HCT116 (cell line): ENCODE measurements at regions not wholly inside any gene's neighbourhood (a gene's known extent, or its start where the extent isn't known, plus 50 kb on each side); places are given as distances from the start of the nearest gene placed in this dataset.

Experiments
- ATAC-seq: fragments of 200-7000 bp; cut with Tn5 transposase; 2 replicates; pipeline ENCODE4 v1.9.1; 2020; ENCODE audit warnings: mild to moderate bottlenecking, moderate library complexity
- BruUV-seq: library from RNA; stranded (reverse); fragments of 400-500 nt; replicated peaks from 2 replicates; lab custom pipeline; 2021; lab: Mats Ljungman, UMichigan
- CTCF ChIA-PET: fragments of 300-600 bp; sonication (Branson Sonifier 250); formaldehyde crosslinking; loops from one replicate; lab custom pipeline; 2021; ENCODE audit warnings: antibody characterized with exemption; lab: Charles Lee
- POLR2A ChIA-PET: fragments of 300-600, 350-600 bp; sonication (Branson Sonifier 250); formaldehyde crosslinking; loops from one replicate; lab custom pipeline; 2021; ENCODE audit warnings: antibody characterized with exemption; lab: Charles Lee
- RAD21 ChIA-PET, 2 experiments: fragments of 300-600 bp; sonication (Branson Sonifier 250); formaldehyde crosslinking; loops; one replicate each; lab custom pipeline; 2023; ENCODE audit warnings: low total read pairs in 2 of 2; ENCODE audit not compliant: uncharacterized antibody in 2 of 2, unreplicated experiment in 2 of 2, low non-redundant PET in 1 of 2; lab: Charles Lee
- DNase-seq: peaks from one replicate; pipeline ENCODE4 v3.0.0-alpha.2; 2010; ENCODE audit warnings: low read depth, low spot score
- H2AFZ ChIP-seq: fragments of 200-600 bp; shearing (Covaris generic), sonication (generic); 2 replicates; pipeline ENCODE4 v1.6.1; 2017; ENCODE audit warnings: low read depth, mixed run types, mixed read lengths, antibody characterized with exemption, low read length; ENCODE audit not compliant: poor library complexity, severe bottlenecking
- H3K27ac ChIP-seq: 2 replicates; pipeline ENCODE4 v1.5.1; 2012; ENCODE audit warnings: low read depth, low read length
- H3K27me3 ChIP-seq: fragments of 200-600 bp; sonication (generic); 2 replicates; pipeline ENCODE4 v1.6.1; 2016; ENCODE audit warnings: mixed run types, low read length, mixed read lengths; ENCODE audit not compliant: insufficient read depth
- H3K36me3 ChIP-seq, 2 experiments: fragments of 200-500 bp in 1 of 2; fragments of 200-600 bp in 1 of 2; sonication (Bioruptor generic) in 1 of 2; sonication (generic) in 1 of 2; 2 replicates each; pipeline versions ENCODE4 v1.5.1 to v1.6.1; 2014 to 2016; ENCODE audit warnings: low read length in 2 of 2, inconsistent platforms in 1 of 2, mixed read lengths in 1 of 2, mixed run types in 1 of 2; ENCODE audit not compliant: insufficient read depth in 2 of 2, control insufficient read depth in 1 of 2
- H3K4me1 ChIP-seq, 2 experiments: fragments of 200-600 bp in 1 of 2; sonication (generic) in 1 of 2; 2 replicates each; pipeline versions ENCODE4 v1.5.1 to v1.6.1; 2012 to 2017; ENCODE audit warnings: low read length in 2 of 2, inconsistent platforms in 1 of 2, mild to moderate bottlenecking in 1 of 2, mixed read lengths in 1 of 2, mixed run types in 1 of 2, moderate library complexity in 1 of 2; ENCODE audit not compliant: insufficient read depth in 2 of 2, control insufficient read depth in 1 of 2
- H3K4me2 ChIP-seq: fragments of 200-600 bp; sonication (generic); 2 replicates; pipeline ENCODE4 v1.6.1; 2017; ENCODE audit warnings: mixed run types, low read length, mixed read lengths
- H3K4me3 ChIP-seq, 2 experiments: fragments of 200-600 bp in 1 of 2; sonication (generic) in 1 of 2; replicated peaks in 1 of 2; 2 replicates each; pipeline ENCODE4 v1.5.1; 2011 to 2016; ENCODE audit warnings: low read length in 2 of 2, control low read depth in 1 of 2, low read depth in 1 of 2, mild to moderate bottlenecking in 1 of 2, mixed read lengths in 1 of 2, mixed run types in 1 of 2
- H3K79me2 ChIP-seq: fragments of 200-600 bp; sonication (generic); 2 replicates; pipeline ENCODE4 v1.6.1; 2017; ENCODE audit warnings: mild to moderate bottlenecking, mixed run types, low read length, moderate library complexity, mixed read lengths; ENCODE audit not compliant: insufficient read depth
- H3K9ac ChIP-seq: fragments of 200-600 bp; sonication (generic); 2 replicates; pipeline ENCODE4 v1.6.1; 2016; ENCODE audit warnings: low read length, mixed read lengths
- H3K9me2 ChIP-seq: fragments of 200-600 bp; sonication (generic), shearing (Covaris generic); 2 replicates; pipeline ENCODE4 v1.6.1; 2017; ENCODE audit warnings: mixed run types, mild to moderate bottlenecking, moderate library complexity; ENCODE audit not compliant: insufficient read depth
- H3K9me3 ChIP-seq, 2 experiments: fragments of 200-500 bp in 1 of 2; fragments of 200-600 bp in 1 of 2; sonication (Bioruptor generic) in 1 of 2; sonication (generic) in 1 of 2; 2 replicates each; pipeline ENCODE4 v1.6.1; 2014 to 2017; ENCODE audit warnings: low read length in 2 of 2, mixed read lengths in 2 of 2, inconsistent platforms in 1 of 2, low read depth in 1 of 2, mild to moderate bottlenecking in 1 of 2, mixed run types in 1 of 2, moderate library complexity in 1 of 2; ENCODE audit not compliant: control insufficient read depth in 1 of 2, insufficient read depth in 1 of 2
- H4K20me1 ChIP-seq: fragments of 200-600 bp; sonication (generic), shearing (Covaris generic); 2 replicates; pipeline ENCODE4 v1.6.1; 2017; ENCODE audit warnings: mixed run types, mild to moderate bottlenecking, moderate library complexity; ENCODE audit not compliant: insufficient read depth
- ATF3 ChIP-seq: IDR thresholded peaks from 2 replicates; pipeline ENCODE4 v1.6.1; 2012
- CBX3 ChIP-seq: IDR thresholded peaks from 2 replicates; pipeline ENCODE4 v1.6.1; 2012; ENCODE audit warnings: low read depth
- CEBPB ChIP-seq: IDR thresholded peaks from 2 replicates; pipeline ENCODE4 v1.6.1; 2012; ENCODE audit warnings: low read depth
- CTCF ChIP-seq, 3 experiments: fragments of 200-600 bp in 1 of 3; sonication (generic) in 1 of 3; IDR thresholded peaks in 2 of 3; conservative IDR thresholded peaks in 1 of 3; 2 replicates each; pipeline ENCODE4 v1.5.1; 2012 to 2017; ENCODE audit warnings: low read depth in 2 of 3, low read length in 2 of 3, antibody characterized with exemption in 1 of 3, borderline replicate concordance in 1 of 3, control low read depth in 1 of 3, mild to moderate bottlenecking in 1 of 3, mixed read lengths in 1 of 3, mixed run types in 1 of 3, moderate library complexity in 1 of 3; ENCODE audit not compliant: insufficient read depth in 1 of 3
- EGR1 ChIP-seq: IDR thresholded peaks from 2 replicates; pipeline ENCODE4 v1.6.1; 2012; ENCODE audit warnings: low read depth
- ELF1 ChIP-seq: IDR thresholded peaks from 2 replicates; pipeline ENCODE4 v1.6.1; 2012; ENCODE audit warnings: low read depth, borderline replicate concordance
- FOSL1 ChIP-seq: IDR thresholded peaks from 2 replicates; pipeline ENCODE4 v1.6.1; 2012; ENCODE audit warnings: low read depth
- JUND ChIP-seq: IDR thresholded peaks from 2 replicates; pipeline ENCODE4 v1.6.1; 2012
- MAX ChIP-seq: IDR thresholded peaks from 2 replicates; pipeline ENCODE4 v1.6.1; 2012
- POLR2AphosphoS5 ChIP-seq: IDR thresholded peaks from 2 replicates; pipeline ENCODE4 v1.6.1; 2011; ENCODE audit warnings: mild to moderate bottlenecking, low read depth, low read length, moderate library complexity
- RAD21 ChIP-seq: IDR thresholded peaks from 2 replicates; pipeline ENCODE4 v1.6.1; 2012; ENCODE audit warnings: low read depth, mild to moderate bottlenecking
- SIN3A ChIP-seq: IDR thresholded peaks from 2 replicates; pipeline ENCODE4 v1.6.1; 2012; ENCODE audit warnings: low read depth
- SP1 ChIP-seq: IDR thresholded peaks from 2 replicates; pipeline ENCODE4 v1.6.1; 2012; ENCODE audit warnings: low read depth
- YY1 ChIP-seq: IDR thresholded peaks from 2 replicates; pipeline ENCODE4 v1.6.1; 2011; ENCODE audit warnings: low read length, low read depth, moderate library complexity, mild to moderate bottlenecking; ENCODE audit not compliant: insufficient replicate concordance; ENCODE audit errors: extremely low read depth
- ZBTB33 ChIP-seq: IDR thresholded peaks from 2 replicates; pipeline ENCODE4 v1.6.1; 2011; ENCODE audit warnings: mild to moderate bottlenecking, low read length, moderate library complexity; ENCODE audit not compliant: insufficient replicate concordance; ENCODE audit errors: extremely low read depth
- intact Hi-C: fragments of 100-400 bp; cut with micrococcal nuclease; formaldehyde crosslinking; loops from 2 replicates; pipeline ENCODE4 v1.10.0; 2022

- no peak for TF ChIP-seq ZBTB33
- TF ChIP-seq CEBPB: no peak
- TF ChIP-seq JUND: 0 out of 2 replicates have a peak, but pooled peaks have one; percentile 11
- TF ChIP-seq ATF3: no peak
- no peak for TF ChIP-seq RAD21
- TF ChIP-seq FOSL1: 0 out of 2 replicates have a peak, but pooled peaks have one; percentile 3
- 0 out of 2 replicates have a peak, but pooled peaks have one; percentile 28 for TF ChIP-seq POLR2AphosphoS5
- TF ChIP-seq SIN3A: no peak
- no peak for TF ChIP-seq YY1
- TF ChIP-seq, all 23 proteins: peak for 6
Observed at GRCh38 chr2:226207671-226208070, 591.9 kb downstream of the IRS1 start (continued).

GRCh38 chr2:226199555-226199954 is 600.1 kb downstream of the IRS1 start:
- no peaks in the 10 kb centered on the region for H3K27me3 ChIP-seq
- RAD21 ChIA-PET: no interaction called here
- intact Hi-C loops: no loop called here
- POLR2A ChIA-PET: no interaction called here
- no peak for DNase-seq
- no peak overlapping the region for H2AFZ ChIP-seq
- no peaks in the 10 kb centered on the region for H3K9me3 ChIP-seq
- no peaks in the 10 kb centered on the region for H3K79me2 ChIP-seq
- H3K4me3 ChIP-seq: no peak overlapping the region
- no peaks in the 10 kb centered on the region for H4K20me1 ChIP-seq
- peak overlapping the region; percentile 17; the same call in 1 of the 2 replicates for H3K27ac ChIP-seq
- CTCF ChIA-PET: interaction anchor here (1.0 to 1.3 kb wide), 2 partner anchors 13 to 16 kb away, joined by 3 read pairs; no protein-coding TSS in a partner anchor
- no peaks in the 10 kb centered on the region for H3K9me2 ChIP-seq
- ATAC-seq: no peak
- H3K9ac ChIP-seq: no peak overlapping the region
- 0 out of 4 replicates have a peak, but pooled peaks cover 0 to 19% of the 10 kb centered on the region in 2 experiments for H3K36me3 ChIP-seq
- H3K4me1 ChIP-seq: peaks cover 0 to 17% of the 10 kb centered on the region in 2 experiments; a peak in 2 of 4 replicates
- H3K4me2 ChIP-seq: no peak overlapping the region
- no TSS peak for BruUV-seq
- TF ChIP-seq MAX (no peak), FOSL1 (no peak), ELF1 (no peak), CBX3 (no peak), ZBTB33 (no peak), POLR2AphosphoS5 (no peak), CTCF (IDR thresholded peaks at IDR 0.05 in 2 of 3, conservative IDR thresholded peaks at IDR 0.05 in 1 of 3; ENCODE audit: borderline replicate concordance in 1 of 3, insufficient read depth in 1 of 3, low read depth in 2 of 3, low read length in 2 of 3) (no peak), EGR1 (no peak), SP1 (no peak)
